Astrocyte (in vitro differentiated cells and primary cell): ENCODE measurements at regions not wholly inside any gene's neighbourhood (a gene's known extent, or its start where the extent isn't known, plus 50 kb on each side); places are given as distances from the start of the nearest gene placed in this dataset.
A peak's percentile ranks its signal among the peaks of the same experiment; 100 is the strongest.

ENCODE experiments used
- DNase-seq: peaks from one replicate; pipeline ENCODE4 v3.0.0-alpha.2; 2010; ENCODE audit warnings: low read depth
- FAIRE-seq: peaks from 2 replicates; lab custom pipeline; 2011; peaks lifted over from hg19 to GRCh38; lab: Jason Lieb, UNC
- H2AFZ ChIP-seq: 2 replicates; pipeline ENCODE4 v1.6.0; 2012; ENCODE audit warnings: low read depth, low read length, inconsistent platforms
- H3K27ac ChIP-seq: 2 replicates; pipeline ENCODE4 v1.5.1; 2011; ENCODE audit warnings: low read depth, low read length, inconsistent platforms
- H3K27me3 ChIP-seq: 2 replicates; pipeline ENCODE4 v1.6.0; 2011; ENCODE audit warnings: low read length, inconsistent platforms; ENCODE audit not compliant: insufficient read depth
- H3K36me3 ChIP-seq: 2 replicates; pipeline ENCODE4 v1.5.1; 2011; ENCODE audit warnings: low read length, inconsistent platforms; ENCODE audit not compliant: insufficient read depth
- H3K4me1 ChIP-seq: 2 replicates; pipeline ENCODE4 v1.5.1; 2011; ENCODE audit warnings: low read length, inconsistent platforms; ENCODE audit not compliant: insufficient read depth
- H3K4me2 ChIP-seq: 2 replicates; pipeline ENCODE4 v1.6.0; 2012; ENCODE audit warnings: low read length, inconsistent platforms
- H3K4me3 ChIP-seq: 2 replicates; pipeline ENCODE4 v1.5.1; 2011; ENCODE audit warnings: low read depth, mild to moderate bottlenecking, low read length, inconsistent platforms; ENCODE audit not compliant: insufficient read depth
- H3K79me2 ChIP-seq: 2 replicates; pipeline ENCODE4 v1.6.0; 2012; ENCODE audit warnings: mild to moderate bottlenecking, low read length, inconsistent platforms; ENCODE audit not compliant: insufficient read depth
- H3K9ac ChIP-seq: 2 replicates; pipeline ENCODE4 v1.6.0; 2012; ENCODE audit warnings: mild to moderate bottlenecking, low read length, inconsistent platforms
- H3K9me3 ChIP-seq: 2 replicates; pipeline ENCODE4 v1.5.1; 2012; ENCODE audit warnings: low read depth, mild to moderate bottlenecking, low read length, inconsistent platforms; ENCODE audit not compliant: insufficient read depth
- H4K20me1 ChIP-seq: 2 replicates; pipeline ENCODE4 v1.6.0; 2012; ENCODE audit warnings: low read length, inconsistent platforms; ENCODE audit not compliant: insufficient read depth
- H3K27ac Mint-ChIP-seq: one replicate; pipeline ENCODE4 v1.8.0; 2021; ENCODE audit warnings: mild to moderate bottlenecking, mixed read lengths; ENCODE audit not compliant: unreplicated experiment
- H3K27me3 Mint-ChIP-seq: one replicate; pipeline ENCODE4 v1.8.0; 2021; ENCODE audit warnings: low read depth, mixed read lengths; ENCODE audit not compliant: unreplicated experiment
- H3K36me3 Mint-ChIP-seq: one replicate; pipeline ENCODE4 v1.8.0; 2021; ENCODE audit warnings: low read depth, mixed read lengths; ENCODE audit not compliant: unreplicated experiment
- H3K4me1 Mint-ChIP-seq: one replicate; pipeline ENCODE4 v1.8.0; 2021; ENCODE audit warnings: low read depth, mixed read lengths; ENCODE audit not compliant: unreplicated experiment
- H3K4me3 Mint-ChIP-seq: one replicate; pipeline ENCODE4 v1.8.0; 2021; ENCODE audit warnings: mild to moderate bottlenecking, moderate library complexity, mixed read lengths; ENCODE audit not compliant: unreplicated experiment
- H3K9me3 Mint-ChIP-seq: one replicate; pipeline ENCODE4 v1.8.0; 2021; ENCODE audit warnings: mild to moderate bottlenecking, mixed read lengths; ENCODE audit not compliant: unreplicated experiment
- EZH2 ChIP-seq: IDR thresholded peaks from 2 replicates; pipeline ENCODE4 v1.6.1; 2012; ENCODE audit warnings: mild to moderate bottlenecking, low read length, inconsistent platforms; ENCODE audit not compliant: insufficient read depth
- TF ChIP-seq, protein P1 (sequence below): IDR thresholded peaks from 2 replicates; pipeline ENCODE4 v1.5.1; 2011; ENCODE audit warnings: low read depth, mild to moderate bottlenecking, inconsistent platforms, low read length, moderate library complexity; ENCODE audit not compliant: insufficient read depth

DNA sequence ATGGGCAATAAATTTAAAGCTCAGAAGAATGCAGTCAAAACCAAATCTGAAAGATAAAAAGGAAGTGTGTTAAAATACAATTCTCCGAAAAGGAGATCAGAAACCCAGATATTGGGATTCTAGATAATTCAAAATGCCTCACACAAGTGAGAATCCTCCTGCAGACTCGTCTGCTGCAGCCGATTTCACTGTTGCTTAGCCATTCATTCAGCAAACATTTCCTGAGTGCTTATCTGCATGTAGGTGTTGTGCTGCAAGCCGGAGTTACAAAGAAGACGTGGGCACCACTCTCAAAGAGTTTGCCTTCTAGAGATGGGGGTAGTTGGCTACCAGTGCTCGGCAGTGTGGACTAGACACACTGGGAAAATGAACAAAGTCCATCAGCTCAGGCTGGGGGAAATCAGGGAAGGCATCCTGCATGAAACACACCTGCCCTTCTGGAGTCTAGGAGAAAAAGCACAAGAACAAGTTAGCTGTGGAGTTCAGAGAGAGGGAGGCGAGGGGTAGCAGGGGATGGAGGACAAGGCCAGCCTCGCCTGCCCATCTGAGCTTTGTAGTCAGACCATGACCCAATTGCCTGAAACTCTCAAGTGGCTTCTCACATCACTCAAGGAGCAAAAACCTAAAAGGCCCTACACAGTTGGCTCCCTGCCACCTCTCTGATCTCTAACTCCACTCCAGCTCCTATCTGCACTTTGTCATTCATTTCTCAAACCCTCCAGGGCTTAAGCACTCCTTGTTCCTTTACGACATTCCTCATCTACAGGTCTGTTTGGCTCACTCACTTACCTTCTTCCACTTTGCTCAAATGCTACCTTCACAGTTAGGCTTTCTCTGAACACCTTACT lies 310.0 kb upstream of the DDHD1 start:
- H3K9me3 ChIP-seq = no peaks in the 10 kb centered on the region
- H3K4me1 ChIP-seq = peaks cover 8% of the 10 kb centered on the region
- H2AFZ ChIP-seq = no peak overlapping the region
- no peak overlapping the region for H3K27ac ChIP-seq
- H4K20me1 ChIP-seq = no peaks in the 10 kb centered on the region
- H3K4me3 ChIP-seq = no peak overlapping the region
- FAIRE-seq = no peak
- Mint-ChIP-seq H3K27me3 (no peaks in the 10 kb centered on the region), H3K27ac (no peak overlapping the region), H3K36me3 (no peaks in the 10 kb centered on the region), H3K4me1 (peaks cover 9% of the 10 kb centered on the region), H3K4me3 (no peak overlapping the region), H3K9me3 (no peaks in the 10 kb centered on the region)
- no peak overlapping the region for H3K4me2 ChIP-seq
- H3K9ac ChIP-seq = no peak overlapping the region
- H3K27me3 ChIP-seq = no peaks in the 10 kb centered on the region
- H3K79me2 ChIP-seq = no peaks in the 10 kb centered on the region
- TF ChIP-seq EZH2 = no peak
- TF ChIP-seq, protein P1, sequence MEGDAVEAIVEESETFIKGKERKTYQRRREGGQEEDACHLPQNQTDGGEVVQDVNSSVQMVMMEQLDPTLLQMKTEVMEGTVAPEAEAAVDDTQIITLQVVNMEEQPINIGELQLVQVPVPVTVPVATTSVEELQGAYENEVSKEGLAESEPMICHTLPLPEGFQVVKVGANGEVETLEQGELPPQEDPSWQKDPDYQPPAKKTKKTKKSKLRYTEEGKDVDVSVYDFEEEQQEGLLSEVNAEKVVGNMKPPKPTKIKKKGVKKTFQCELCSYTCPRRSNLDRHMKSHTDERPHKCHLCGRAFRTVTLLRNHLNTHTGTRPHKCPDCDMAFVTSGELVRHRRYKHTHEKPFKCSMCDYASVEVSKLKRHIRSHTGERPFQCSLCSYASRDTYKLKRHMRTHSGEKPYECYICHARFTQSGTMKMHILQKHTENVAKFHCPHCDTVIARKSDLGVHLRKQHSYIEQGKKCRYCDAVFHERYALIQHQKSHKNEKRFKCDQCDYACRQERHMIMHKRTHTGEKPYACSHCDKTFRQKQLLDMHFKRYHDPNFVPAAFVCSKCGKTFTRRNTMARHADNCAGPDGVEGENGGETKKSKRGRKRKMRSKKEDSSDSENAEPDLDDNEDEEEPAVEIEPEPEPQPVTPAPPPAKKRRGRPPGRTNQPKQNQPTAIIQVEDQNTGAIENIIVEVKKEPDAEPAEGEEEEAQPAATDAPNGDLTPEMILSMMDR = no peak
- no peaks in the 10 kb centered on the region for H3K36me3 ChIP-seq
- DNase-seq = no peak

DNA sequence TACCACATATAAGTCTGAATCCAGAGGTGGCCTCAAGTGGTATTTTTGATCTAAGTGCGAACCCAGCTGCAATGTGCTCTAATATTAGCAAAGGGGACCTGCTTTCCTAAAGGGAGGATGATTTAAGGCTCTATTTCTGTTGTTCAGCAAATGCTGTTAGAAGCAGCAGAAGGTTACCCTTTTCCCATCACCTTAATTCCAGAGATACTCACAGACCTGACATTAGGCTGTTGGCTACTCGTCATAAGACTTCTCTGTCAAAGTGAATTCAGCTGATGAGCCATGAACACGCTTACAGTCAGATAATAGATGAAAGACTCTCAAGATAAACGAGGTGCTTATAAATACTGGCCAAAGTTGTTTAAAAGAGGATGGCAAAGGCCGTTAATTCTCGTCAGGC lies 308.7 kb upstream of the DDHD1 start:
- Histone ChIP-seq H3K4me2 (no peak overlapping the region), H3K36me3 (no peaks in the 10 kb centered on the region), H3K9me3 (no peaks in the 10 kb centered on the region), H2AFZ (no peak overlapping the region), H3K4me1 (peaks cover 10% of the 10 kb centered on the region), H4K20me1 (no peaks in the 10 kb centered on the region), H3K27ac (no peak overlapping the region), H3K27me3 (no peaks in the 10 kb centered on the region), H3K9ac (no peak overlapping the region), H3K4me3 (no peak overlapping the region), H3K79me2 (no peaks in the 10 kb centered on the region)
- Mint-ChIP-seq H3K36me3 (no peaks in the 10 kb centered on the region), H3K4me1 (peaks cover 12% of the 10 kb centered on the region), H3K27me3 (no peaks in the 10 kb centered on the region), H3K27ac (peak overlapping the region; percentile 21), H3K9me3 (no peaks in the 10 kb centered on the region), H3K4me3 (no peak overlapping the region)
- TF ChIP-seq, protein P1 = no peak
- TF ChIP-seq EZH2 = no peak
- FAIRE-seq (no peak), DNase-seq (no peak)

DNA sequence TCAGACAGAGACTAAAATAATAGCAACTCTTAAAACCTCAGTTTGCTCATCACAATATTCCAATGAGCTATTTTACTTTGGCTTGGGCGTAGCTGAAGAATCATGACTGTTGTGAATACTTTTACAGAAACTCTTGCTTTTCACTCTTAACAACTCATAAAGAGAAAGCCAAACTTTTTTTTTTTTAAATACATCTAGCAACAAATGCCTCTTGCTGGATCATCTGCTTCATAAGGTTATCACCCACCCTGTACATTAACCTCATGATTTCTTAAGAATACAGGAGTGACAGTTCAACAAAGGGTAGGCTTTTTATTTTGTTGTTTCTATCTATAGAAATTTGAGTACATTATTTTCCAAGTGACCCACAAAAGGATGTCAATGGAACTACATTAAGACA lies 307.4 kb upstream of the DDHD1 start:
- FAIRE-seq (no peak), DNase-seq (no peak)
- Mint-ChIP-seq H3K27me3 (no peaks in the 10 kb centered on the region), H3K4me3 (no peak overlapping the region), H3K9me3 (no peaks in the 10 kb centered on the region), H3K27ac (no peak overlapping the region), H3K4me1 (peaks cover 12% of the 10 kb centered on the region), H3K36me3 (no peaks in the 10 kb centered on the region)
- Histone ChIP-seq H3K79me2 (no peaks in the 10 kb centered on the region), H3K4me2 (no peak overlapping the region), H3K4me1 (peaks cover 10% of the 10 kb centered on the region), H3K9me3 (no peaks in the 10 kb centered on the region), H3K36me3 (no peaks in the 10 kb centered on the region), H3K9ac (no peak overlapping the region), H2AFZ (no peak overlapping the region), H3K4me3 (no peak overlapping the region), H3K27ac (no peak overlapping the region), H4K20me1 (no peaks in the 10 kb centered on the region), H3K27me3 (no peaks in the 10 kb centered on the region)
- TF ChIP-seq, protein P1 = no peak
- TF ChIP-seq EZH2 = no peak
